HG03159 (cell line): ENCODE measurements at regions not wholly inside any gene's neighbourhood (a gene's known extent, or its start where the extent isn't known, plus 50 kb on each side); places are given as distances from the start of the nearest gene placed in this dataset.

Experiments
- ATAC-seq: cut with Tn5 transposase; IDR thresholded peaks from one replicate; pipeline ENCODE4 v1.9.1; 2021; ENCODE audit warnings: mild to moderate bottlenecking, moderate library complexity; ENCODE audit not compliant: unreplicated experiment

- no peak for ATAC-seq
Measured at GRCh38 chr2:207474863-207475485, 54.8 kb upstream of the CREB1 start.

GRCh38 chr2:207475546-207475945, 54.2 kb upstream of the CREB1 start:
- ATAC-seq: no peak

GRCh38 chr2:207477896-207478295, 51.9 kb upstream of the CREB1 start:
- ATAC-seq: no peak

GRCh38 chr2:207478572-207478971, 51.2 kb upstream of the CREB1 start:
- no peak for ATAC-seq

GRCh38 chr2:207479198-207479785, 50.5 kb upstream of the CREB1 start:
- no peak for ATAC-seq
